HepG2 (cell line): ENCODE measurements at regions not wholly inside any gene's neighbourhood (a gene's known extent, or its start where the extent isn't known, plus 50 kb on each side); places are given as distances from the start of the nearest gene placed in this dataset.

Experiments used
- ATAC-seq: fragments of 200-7000 bp; cut with Tn5 transposase; 3 replicates; pipeline ENCODE4 v1.9.1; 2020; ENCODE audit warnings: mild to moderate bottlenecking, moderate library complexity
- BruUV-seq: library from RNA; stranded (reverse); fragments of 400-500 nt; replicated peaks from 2 replicates; lab custom pipeline; 2021; lab: Mats Ljungman, UMichigan
- CTCF ChIA-PET: fragments of 300-600 bp; formaldehyde crosslinking; extraction: SDS; loops from one replicate; lab custom pipeline; 2021; ENCODE audit warnings: low total read pairs, inconsistent platforms, low intra/inter-chr PET ratio; lab: Yijun Ruan, JAX
- POLR2A ChIA-PET: fragments of 350-600 bp; sonication (Branson Sonifier 250); formaldehyde crosslinking; loops from one replicate; lab custom pipeline; 2020; ENCODE audit warnings: antibody characterized with exemption, inconsistent platforms; lab: Yijun Ruan, JAX
- DNase-seq: peaks from one replicate; pipeline ENCODE4 v3.0.0-alpha.2; 2015; ENCODE audit warnings: low spot score
- FAIRE-seq: peaks from 3 replicates; lab custom pipeline; 2011; peaks lifted over from hg19 to GRCh38; lab: Jason Lieb, UNC
- H2AFZ ChIP-seq: one replicate; pipeline ENCODE4 v1.6.1; 2011; ENCODE audit warnings: low read length, inconsistent platforms
- H3K27ac ChIP-seq: fragments of 300-600 bp; 3 replicates; pipeline ENCODE4 v1.8.0; 2011; ENCODE audit warnings: mixed run types, mild to moderate bottlenecking, mixed read lengths, low read length, inconsistent platforms; ENCODE audit not compliant: insufficient read depth; ENCODE audit errors: extremely low read length
- H3K27me3 ChIP-seq, 2 experiments: fragments of 200-600 bp in 1 of 2; 2 replicates in 1 of 2; 3 replicates in 1 of 2; pipeline versions ENCODE4 v1.6.0 to v1.8.0; 2011; ENCODE audit warnings: low read length in 2 of 2, mild to moderate bottlenecking in 2 of 2, moderate library complexity in 2 of 2, inconsistent platforms in 1 of 2; ENCODE audit not compliant: insufficient read depth in 2 of 2, control insufficient read depth in 1 of 2
- H3K36me3 ChIP-seq, 2 experiments: fragments of 200-600 bp in 1 of 2; replicated peaks in 1 of 2; 2 replicates in 1 of 2; 3 replicates in 1 of 2; pipeline versions ENCODE4 v1.5.1 to v1.8.0; 2011; ENCODE audit warnings: low read length in 2 of 2, inconsistent platforms in 1 of 2; ENCODE audit not compliant: insufficient read depth in 2 of 2, control insufficient read depth in 1 of 2
- H3K4me1 ChIP-seq: 2 replicates; pipeline ENCODE4 v1.5.1; 2012; ENCODE audit warnings: low read length, inconsistent platforms; ENCODE audit not compliant: insufficient read depth
- H3K4me2 ChIP-seq: 2 replicates; pipeline ENCODE4 v1.6.0; 2011; ENCODE audit warnings: low read depth, low read length, inconsistent platforms
- H3K4me3 ChIP-seq, 3 experiments: fragments of 200-600 bp in 1 of 3; sonication (generic), shearing (Covaris generic) in 1 of 3; replicated peaks in 1 of 3; 2 replicates each; pipeline ENCODE4 v1.5.1; 2011 to 2016; ENCODE audit warnings: low read length in 3 of 3, inconsistent platforms in 2 of 3, low read depth in 2 of 3, mild to moderate bottlenecking in 2 of 3, control low read depth in 1 of 3, mixed read lengths in 1 of 3; ENCODE audit not compliant: insufficient read depth in 1 of 3
- H3K79me2 ChIP-seq: one replicate; pipeline ENCODE4 v1.6.1; 2011; ENCODE audit warnings: low read length, inconsistent platforms; ENCODE audit not compliant: insufficient read depth
- H3K9ac ChIP-seq: 2 replicates; pipeline ENCODE4 v1.6.0; 2011; ENCODE audit warnings: mild to moderate bottlenecking, low read depth, low read length, inconsistent platforms; ENCODE audit not compliant: insufficient read depth
- H3K9me3 ChIP-seq: 2 replicates; pipeline ENCODE4 v1.5.1; 2012; ENCODE audit warnings: mild to moderate bottlenecking, low read length
- H4K20me1 ChIP-seq: 2 replicates; pipeline ENCODE4 v1.6.0; 2011; ENCODE audit warnings: inconsistent platforms, mild to moderate bottlenecking, low read length, moderate library complexity; ENCODE audit not compliant: insufficient read depth
- ARID2 ChIP-seq: sonication (generic); formaldehyde crosslinking; IDR thresholded peaks from 2 replicates; pipeline ENCODE4 v1.8.1; 2022; ENCODE audit warnings: mild to moderate bottlenecking, missing genetic modification reagents, borderline replicate concordance
- FOXA1 ChIP-seq, 2 experiments: fragments of 450-650 bp in 1 of 2; sonication (generic) in 1 of 2; formaldehyde crosslinking in 1 of 2; IDR thresholded peaks; 2 replicates each; pipeline versions ENCODE4 v1.4.0 to v1.6.1; 2016 to 2020; ENCODE audit warnings: missing genetic modification reagents in 1 of 2
- HMGA1 ChIP-seq: sonication (generic); formaldehyde crosslinking; conservative IDR thresholded peaks from 2 replicates; pipeline ENCODE4 v1.4.0; 2020; ENCODE audit warnings: missing genetic modification reagents
- MLLT10 ChIP-seq: sonication (generic); formaldehyde crosslinking; IDR thresholded peaks from 2 replicates; pipeline ENCODE4 v1.4.0; 2020; ENCODE audit warnings: missing genetic modification reagents
- POGZ ChIP-seq: sonication (generic); formaldehyde crosslinking; IDR thresholded peaks from 2 replicates; pipeline ENCODE4 v1.4.0; 2020; ENCODE audit warnings: mild to moderate bottlenecking, missing genetic modification reagents
- STAT5B ChIP-seq: sonication (generic); formaldehyde crosslinking; IDR thresholded peaks from 2 replicates; pipeline ENCODE4 v1.4.0; 2020; ENCODE audit warnings: missing genetic modification reagents
- ZNF446 ChIP-seq: sonication (generic); formaldehyde crosslinking; IDR thresholded peaks from 2 replicates; pipeline ENCODE4 v1.5.0; 2020; ENCODE audit warnings: mild to moderate bottlenecking, missing genetic modification reagents
- ZNF724P ChIP-seq: sonication (generic); formaldehyde crosslinking; IDR thresholded peaks from 2 replicates; pipeline ENCODE4 v1.8.0; 2022; ENCODE audit warnings: missing genetic modification reagents, borderline replicate concordance
- ZNF839 ChIP-seq: sonication (generic); formaldehyde crosslinking; IDR thresholded peaks from 2 replicates; pipeline ENCODE4 v1.4.0; 2020; ENCODE audit warnings: missing genetic modification reagents, mild to moderate bottlenecking, borderline replicate concordance
- ZNF878 ChIP-seq: sonication (generic); formaldehyde crosslinking; IDR thresholded peaks from 2 replicates; pipeline ENCODE4 v1.8.1; 2023; ENCODE audit warnings: mild to moderate bottlenecking, missing genetic modification reagents, moderate library complexity
- WGBS: methylation state at CpG from one replicate; pipeline ENCODE4 v1.1.6; 2017; ENCODE audit warnings: low lambda C conversion rate; 5-methylcytosine and 5-hydroxymethylcytosine counted together
- in situ Hi-C: cut with HindIII; loops from 2 replicates; pipeline ENCODE4 v1.10.0; 2017; ENCODE audit warnings: low pct_unique_long_range_greater_than_20kb; ENCODE audit not compliant: extremely low pct_ligation_motif_present
- intact Hi-C: fragments of 100-400 bp; cut with micrococcal nuclease; formaldehyde crosslinking; loops from one replicate; pipeline ENCODE4 v1.10.0; 2022; ENCODE audit not compliant: unreplicated experiment
- TF ChIP-seq, protein P1 (sequence below): sonication (generic); formaldehyde crosslinking; IDR thresholded peaks from 2 replicates; pipeline ENCODE4 v1.5.0; 2020; ENCODE audit warnings: mild to moderate bottlenecking, low read depth, missing genetic modification reagents, borderline replicate concordance
- TF ChIP-seq, protein P2 (sequence below): sonication (generic); formaldehyde crosslinking; IDR thresholded peaks from 2 replicates; pipeline ENCODE4 v1.4.0; 2020; ENCODE audit warnings: mild to moderate bottlenecking, missing genetic modification reagents, borderline replicate concordance
- TF ChIP-seq, protein P3 (sequence below), 2 experiments: sonication (generic) in 1 of 2; formaldehyde crosslinking in 1 of 2; IDR thresholded peaks; 2 replicates each; pipeline versions ENCODE4 v1.5.1 to v1.6.1; 2011 to 2020; ENCODE audit warnings: borderline replicate concordance in 1 of 2, low read depth in 1 of 2, low read length in 1 of 2, mild to moderate bottlenecking in 1 of 2, missing genetic modification reagents in 1 of 2, moderate library complexity in 1 of 2
- TF ChIP-seq, protein P4 (sequence below): sonication (generic); formaldehyde crosslinking; IDR thresholded peaks from 2 replicates; pipeline ENCODE4 v1.4.0; 2020; ENCODE audit warnings: low read depth, mild to moderate bottlenecking, missing genetic modification reagents
- TF ChIP-seq, protein P5 (sequence below): sonication (generic); formaldehyde crosslinking; IDR thresholded peaks from 2 replicates; pipeline ENCODE4 v1.4.0; 2020; ENCODE audit warnings: mild to moderate bottlenecking, missing genetic modification reagents

DNA sequence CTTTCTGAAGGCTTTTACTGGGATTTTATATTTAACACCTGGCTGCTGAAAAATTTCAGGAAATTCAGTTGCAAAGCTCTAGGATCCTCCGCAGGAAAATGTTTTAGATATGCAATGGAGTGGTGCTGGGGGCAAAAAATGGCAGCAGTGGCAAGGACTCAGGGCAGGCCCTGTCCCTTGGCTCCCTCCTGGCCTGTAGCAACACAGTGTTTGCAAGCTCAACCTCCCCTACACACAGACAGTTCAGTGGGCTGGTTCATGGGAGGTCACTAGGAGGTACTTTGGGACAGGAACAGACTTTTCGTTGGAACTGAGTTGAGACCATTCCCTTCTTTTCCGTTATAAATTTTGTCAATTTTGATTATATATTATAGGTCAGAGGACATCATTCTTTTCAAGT lies 270.4 kb downstream of the ADAMTS20 start:
- 0% methylated on average over 3 of the region's 3 CpGs for WGBS
- Histone ChIP-seq H2AFZ (no peak overlapping the region), H3K27ac (no peak overlapping the region), H3K9ac (no peak overlapping the region), H3K27me3 (no peaks in the 10 kb centered on the region), H3K36me3 (no peaks in the 10 kb centered on the region), H3K4me1 (no peaks in the 10 kb centered on the region), H3K4me2 (no peak overlapping the region), H3K4me3 (no peak overlapping the region), H3K9me3 (no peaks in the 10 kb centered on the region), H4K20me1 (no peaks in the 10 kb centered on the region), H3K79me2 (no peaks in the 10 kb centered on the region)
- BruUV-seq, result no TSS peak
- ChIA-PET POLR2A (no interaction called here), CTCF (no interaction called here)
- ATAC-seq (no peak), DNase-seq (no peak), FAIRE-seq (no peak)
- intact Hi-C loops (no loop called here), in situ Hi-C loops (no loop called here)
- no peak for TF ChIP-seq MLLT10
- TF ChIP-seq, protein P1, sequence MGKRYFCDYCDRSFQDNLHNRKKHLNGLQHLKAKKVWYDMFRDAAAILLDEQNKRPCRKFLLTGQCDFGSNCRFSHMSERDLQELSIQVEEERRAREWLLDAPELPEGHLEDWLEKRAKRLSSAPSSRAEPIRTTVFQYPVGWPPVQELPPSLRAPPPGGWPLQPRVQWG (CRISPR knock-in tag), result no peak
- TF ChIP-seq, protein P2, sequence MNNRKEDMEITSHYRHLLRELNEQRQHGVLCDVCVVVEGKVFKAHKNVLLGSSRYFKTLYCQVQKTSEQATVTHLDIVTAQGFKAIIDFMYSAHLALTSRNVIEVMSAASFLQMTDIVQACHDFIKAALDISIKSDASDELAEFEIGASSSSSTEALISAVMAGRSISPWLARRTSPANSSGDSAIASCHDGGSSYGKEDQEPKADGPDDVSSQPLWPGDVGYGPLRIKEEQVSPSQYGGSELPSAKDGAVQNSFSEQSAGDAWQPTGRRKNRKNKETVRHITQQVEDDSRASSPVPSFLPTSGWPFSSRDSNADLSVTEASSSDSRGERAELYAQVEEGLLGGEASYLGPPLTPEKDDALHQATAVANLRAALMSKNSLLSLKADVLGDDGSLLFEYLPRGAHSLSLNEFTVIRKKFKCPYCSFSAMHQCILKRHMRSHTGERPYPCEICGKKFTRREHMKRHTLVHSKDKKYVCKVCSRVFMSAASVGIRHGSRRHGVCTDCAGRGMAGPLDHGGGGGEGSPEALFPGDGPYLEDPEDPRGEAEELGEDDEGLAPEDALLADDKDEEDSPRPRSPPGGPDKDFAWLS (CRISPR knock-in tag), result no peak
- TF ChIP-seq POGZ (CRISPR knock-in tag), result no peak
- no peak for TF ChIP-seq FOXA1 (IDR thresholded peaks at IDR 0.05)
- TF ChIP-seq FOXA1 (CRISPR knock-in tag; IDR thresholded peaks at IDR 0.05), result no peak
- TF ChIP-seq, protein P3, sequence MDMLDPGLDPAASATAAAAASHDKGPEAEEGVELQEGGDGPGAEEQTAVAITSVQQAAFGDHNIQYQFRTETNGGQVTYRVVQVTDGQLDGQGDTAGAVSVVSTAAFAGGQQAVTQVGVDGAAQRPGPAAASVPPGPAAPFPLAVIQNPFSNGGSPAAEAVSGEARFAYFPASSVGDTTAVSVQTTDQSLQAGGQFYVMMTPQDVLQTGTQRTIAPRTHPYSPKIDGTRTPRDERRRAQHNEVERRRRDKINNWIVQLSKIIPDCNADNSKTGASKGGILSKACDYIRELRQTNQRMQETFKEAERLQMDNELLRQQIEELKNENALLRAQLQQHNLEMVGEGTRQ (IDR thresholded peaks at IDR 0.05; ENCODE audit: low read depth, low read length), result no peak
- TF ChIP-seq, protein P3 (CRISPR knock-in tag; IDR thresholded peaks at IDR 0.05; ENCODE audit: borderline replicate concordance), result no peak
- TF ChIP-seq, protein P4, sequence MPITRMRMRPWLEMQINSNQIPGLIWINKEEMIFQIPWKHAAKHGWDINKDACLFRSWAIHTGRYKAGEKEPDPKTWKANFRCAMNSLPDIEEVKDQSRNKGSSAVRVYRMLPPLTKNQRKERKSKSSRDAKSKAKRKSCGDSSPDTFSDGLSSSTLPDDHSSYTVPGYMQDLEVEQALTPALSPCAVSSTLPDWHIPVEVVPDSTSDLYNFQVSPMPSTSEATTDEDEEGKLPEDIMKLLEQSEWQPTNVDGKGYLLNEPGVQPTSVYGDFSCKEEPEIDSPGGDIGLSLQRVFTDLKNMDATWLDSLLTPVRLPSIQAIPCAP (CRISPR knock-in tag), result no peak
- no peak for TF ChIP-seq HMGA1
- TF ChIP-seq ZNF878 (CRISPR knock-in tag), result no peak
- no peak for TF ChIP-seq ARID2
- no peak for TF ChIP-seq ZNF839 (CRISPR knock-in tag)
- TF ChIP-seq, protein P5, sequence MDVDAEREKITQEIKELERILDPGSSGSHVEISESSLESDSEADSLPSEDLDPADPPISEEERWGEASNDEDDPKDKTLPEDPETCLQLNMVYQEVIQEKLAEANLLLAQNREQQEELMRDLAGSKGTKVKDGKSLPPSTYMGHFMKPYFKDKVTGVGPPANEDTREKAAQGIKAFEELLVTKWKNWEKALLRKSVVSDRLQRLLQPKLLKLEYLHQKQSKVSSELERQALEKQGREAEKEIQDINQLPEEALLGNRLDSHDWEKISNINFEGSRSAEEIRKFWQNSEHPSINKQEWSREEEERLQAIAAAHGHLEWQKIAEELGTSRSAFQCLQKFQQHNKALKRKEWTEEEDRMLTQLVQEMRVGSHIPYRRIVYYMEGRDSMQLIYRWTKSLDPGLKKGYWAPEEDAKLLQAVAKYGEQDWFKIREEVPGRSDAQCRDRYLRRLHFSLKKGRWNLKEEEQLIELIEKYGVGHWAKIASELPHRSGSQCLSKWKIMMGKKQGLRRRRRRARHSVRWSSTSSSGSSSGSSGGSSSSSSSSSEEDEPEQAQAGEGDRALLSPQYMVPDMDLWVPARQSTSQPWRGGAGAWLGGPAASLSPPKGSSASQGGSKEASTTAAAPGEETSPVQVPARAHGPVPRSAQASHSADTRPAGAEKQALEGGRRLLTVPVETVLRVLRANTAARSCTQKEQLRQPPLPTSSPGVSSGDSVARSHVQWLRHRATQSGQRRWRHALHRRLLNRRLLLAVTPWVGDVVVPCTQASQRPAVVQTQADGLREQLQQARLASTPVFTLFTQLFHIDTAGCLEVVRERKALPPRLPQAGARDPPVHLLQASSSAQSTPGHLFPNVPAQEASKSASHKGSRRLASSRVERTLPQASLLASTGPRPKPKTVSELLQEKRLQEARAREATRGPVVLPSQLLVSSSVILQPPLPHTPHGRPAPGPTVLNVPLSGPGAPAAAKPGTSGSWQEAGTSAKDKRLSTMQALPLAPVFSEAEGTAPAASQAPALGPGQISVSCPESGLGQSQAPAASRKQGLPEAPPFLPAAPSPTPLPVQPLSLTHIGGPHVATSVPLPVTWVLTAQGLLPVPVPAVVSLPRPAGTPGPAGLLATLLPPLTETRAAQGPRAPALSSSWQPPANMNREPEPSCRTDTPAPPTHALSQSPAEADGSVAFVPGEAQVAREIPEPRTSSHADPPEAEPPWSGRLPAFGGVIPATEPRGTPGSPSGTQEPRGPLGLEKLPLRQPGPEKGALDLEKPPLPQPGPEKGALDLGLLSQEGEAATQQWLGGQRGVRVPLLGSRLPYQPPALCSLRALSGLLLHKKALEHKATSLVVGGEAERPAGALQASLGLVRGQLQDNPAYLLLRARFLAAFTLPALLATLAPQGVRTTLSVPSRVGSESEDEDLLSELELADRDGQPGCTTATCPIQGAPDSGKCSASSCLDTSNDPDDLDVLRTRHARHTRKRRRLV, result no peak
- no peak for TF ChIP-seq ZNF724P
- TF ChIP-seq STAT5B (CRISPR knock-in tag), result no peak
- TF ChIP-seq ZNF446 (CRISPR knock-in tag), result no peak
